ENCODE measurements at regions not wholly inside any gene's neighbourhood (a gene's known extent, or its start where the extent isn't known, plus 50 kb on each side); places are given as distances from the start of the nearest gene placed in this dataset.

DNA sequence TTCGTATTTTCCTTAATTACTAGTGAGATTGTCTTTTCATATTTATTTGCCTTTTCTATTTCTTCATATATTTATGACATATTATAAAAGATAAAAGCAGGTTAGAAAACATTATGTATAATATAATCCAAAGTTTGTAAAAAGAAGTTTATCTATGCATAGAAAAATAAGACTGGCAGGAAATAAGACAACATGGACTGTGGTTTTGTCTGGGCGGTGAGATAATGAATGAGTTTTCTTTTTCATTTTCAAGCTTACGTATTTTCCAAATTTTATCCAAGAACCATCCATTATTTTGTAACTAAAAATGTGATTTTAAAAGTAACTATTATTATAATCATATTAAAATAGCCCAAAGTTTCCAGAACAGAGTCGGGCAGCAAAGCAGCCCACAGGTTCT is 109.8 kb upstream of the MVB12B start:
- no peak for DNase-seq (ENCODE audit: low spot score)
- H3K4me1 ChIP-seq (ENCODE audit: insufficient read depth, poor library complexity, severe bottlenecking), result no peaks in the 10 kb centered on the region
- TF ChIP-seq, protein P1, sequence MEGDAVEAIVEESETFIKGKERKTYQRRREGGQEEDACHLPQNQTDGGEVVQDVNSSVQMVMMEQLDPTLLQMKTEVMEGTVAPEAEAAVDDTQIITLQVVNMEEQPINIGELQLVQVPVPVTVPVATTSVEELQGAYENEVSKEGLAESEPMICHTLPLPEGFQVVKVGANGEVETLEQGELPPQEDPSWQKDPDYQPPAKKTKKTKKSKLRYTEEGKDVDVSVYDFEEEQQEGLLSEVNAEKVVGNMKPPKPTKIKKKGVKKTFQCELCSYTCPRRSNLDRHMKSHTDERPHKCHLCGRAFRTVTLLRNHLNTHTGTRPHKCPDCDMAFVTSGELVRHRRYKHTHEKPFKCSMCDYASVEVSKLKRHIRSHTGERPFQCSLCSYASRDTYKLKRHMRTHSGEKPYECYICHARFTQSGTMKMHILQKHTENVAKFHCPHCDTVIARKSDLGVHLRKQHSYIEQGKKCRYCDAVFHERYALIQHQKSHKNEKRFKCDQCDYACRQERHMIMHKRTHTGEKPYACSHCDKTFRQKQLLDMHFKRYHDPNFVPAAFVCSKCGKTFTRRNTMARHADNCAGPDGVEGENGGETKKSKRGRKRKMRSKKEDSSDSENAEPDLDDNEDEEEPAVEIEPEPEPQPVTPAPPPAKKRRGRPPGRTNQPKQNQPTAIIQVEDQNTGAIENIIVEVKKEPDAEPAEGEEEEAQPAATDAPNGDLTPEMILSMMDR (IDR thresholded peaks at IDR 0.05; ENCODE audit: poor library complexity, severe bottlenecking), result no peak

DNA sequence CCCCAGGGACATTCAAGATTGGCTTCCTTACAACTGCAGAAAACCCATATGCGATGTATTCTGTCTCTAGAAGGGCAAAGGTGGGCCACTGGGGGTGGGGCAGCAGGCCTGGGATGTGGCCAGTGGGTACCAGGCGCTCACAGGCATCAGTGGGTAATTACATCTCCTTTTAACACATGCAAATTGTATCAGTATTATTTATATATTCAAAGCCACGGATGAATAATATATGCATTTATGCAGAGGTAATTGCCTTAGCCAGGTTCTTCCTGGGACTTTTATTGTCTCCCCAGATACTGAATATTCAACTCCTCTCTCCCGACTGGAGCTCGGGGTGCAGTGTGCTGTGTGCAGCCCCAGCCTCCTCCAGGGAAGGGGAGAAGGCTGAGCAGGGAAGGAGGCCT is 109.4 kb upstream of the MVB12B start:
- DNase-seq (ENCODE audit: low spot score) (no peak), ATAC-seq (ENCODE audit: low read depth) (no peak)
- no peaks in the 10 kb centered on the region for H3K4me1 ChIP-seq (ENCODE audit: insufficient read depth, poor library complexity, severe bottlenecking)
- H3K4me3 ChIP-seq (ENCODE audit: severe bottlenecking), result no peak overlapping the region
- no peaks in the 10 kb centered on the region for H3K36me3 ChIP-seq (ENCODE audit: low read depth)
- TF ChIP-seq, protein P1 (IDR thresholded peaks at IDR 0.05; ENCODE audit: poor library complexity, severe bottlenecking), result no peak
- H3K27me3 ChIP-seq (ENCODE audit: insufficient read depth, poor library complexity, severe bottlenecking), result peaks cover 35% of the 10 kb centered on the region
- H3K27ac ChIP-seq (ENCODE audit: poor library complexity, severe bottlenecking), result no peak overlapping the region
- H3K9me3 ChIP-seq (ENCODE audit: severe bottlenecking), result peaks cover 1% of the 10 kb centered on the region

More for the DNA sequence above, 109.8 kb upstream of the MVB12B start:
- peaks cover 1% of the 10 kb centered on the region for H3K9me3 ChIP-seq (ENCODE audit: severe bottlenecking)
- no peak overlapping the region for H3K4me3 ChIP-seq (ENCODE audit: severe bottlenecking)
- H3K36me3 ChIP-seq (ENCODE audit: low read depth), result no peaks in the 10 kb centered on the region
- no peak overlapping the region for H3K27ac ChIP-seq (ENCODE audit: poor library complexity, severe bottlenecking)
- no peak for ATAC-seq (ENCODE audit: low read depth)
- H3K27me3 ChIP-seq (ENCODE audit: insufficient read depth, poor library complexity, severe bottlenecking), result peaks cover 30% of the 10 kb centered on the region

DNA sequence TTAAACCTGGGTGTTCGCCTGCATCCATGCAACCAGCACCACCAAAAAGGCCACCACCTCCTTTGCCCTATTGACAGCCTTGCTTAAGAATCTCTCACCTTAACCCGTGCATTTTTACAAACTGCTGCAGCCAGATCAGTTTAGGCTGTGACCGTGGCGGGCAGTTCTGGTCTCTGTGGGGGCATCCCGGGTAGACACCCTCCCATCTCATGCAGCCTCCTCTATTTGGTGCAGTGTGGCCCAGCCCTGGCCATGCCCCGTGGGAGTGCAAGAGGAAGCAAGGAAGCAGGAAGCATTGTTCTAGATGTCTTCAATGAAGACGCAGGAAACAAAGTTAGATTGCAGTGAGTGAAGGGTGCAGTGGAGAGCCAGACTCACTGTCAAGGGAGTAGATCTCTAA is 108.8 kb upstream of the MVB12B start:
- no peak for DNase-seq (ENCODE audit: low spot score)
- Histone ChIP-seq H3K4me3 (ENCODE audit: severe bottlenecking) (no peak overlapping the region), H3K27me3 (ENCODE audit: insufficient read depth, poor library complexity, severe bottlenecking) (peaks cover 40% of the 10 kb centered on the region), H3K36me3 (ENCODE audit: low read depth) (no peaks in the 10 kb centered on the region), H3K9me3 (ENCODE audit: severe bottlenecking) (peaks cover 1% of the 10 kb centered on the region), H3K4me1 (ENCODE audit: insufficient read depth, poor library complexity, severe bottlenecking) (no peaks in the 10 kb centered on the region), H3K27ac (ENCODE audit: poor library complexity, severe bottlenecking) (no peak overlapping the region)
- TF ChIP-seq, protein P1 (IDR thresholded peaks at IDR 0.05; ENCODE audit: poor library complexity, severe bottlenecking), result no peak
- no peak for ATAC-seq (ENCODE audit: low read depth)

DNA sequence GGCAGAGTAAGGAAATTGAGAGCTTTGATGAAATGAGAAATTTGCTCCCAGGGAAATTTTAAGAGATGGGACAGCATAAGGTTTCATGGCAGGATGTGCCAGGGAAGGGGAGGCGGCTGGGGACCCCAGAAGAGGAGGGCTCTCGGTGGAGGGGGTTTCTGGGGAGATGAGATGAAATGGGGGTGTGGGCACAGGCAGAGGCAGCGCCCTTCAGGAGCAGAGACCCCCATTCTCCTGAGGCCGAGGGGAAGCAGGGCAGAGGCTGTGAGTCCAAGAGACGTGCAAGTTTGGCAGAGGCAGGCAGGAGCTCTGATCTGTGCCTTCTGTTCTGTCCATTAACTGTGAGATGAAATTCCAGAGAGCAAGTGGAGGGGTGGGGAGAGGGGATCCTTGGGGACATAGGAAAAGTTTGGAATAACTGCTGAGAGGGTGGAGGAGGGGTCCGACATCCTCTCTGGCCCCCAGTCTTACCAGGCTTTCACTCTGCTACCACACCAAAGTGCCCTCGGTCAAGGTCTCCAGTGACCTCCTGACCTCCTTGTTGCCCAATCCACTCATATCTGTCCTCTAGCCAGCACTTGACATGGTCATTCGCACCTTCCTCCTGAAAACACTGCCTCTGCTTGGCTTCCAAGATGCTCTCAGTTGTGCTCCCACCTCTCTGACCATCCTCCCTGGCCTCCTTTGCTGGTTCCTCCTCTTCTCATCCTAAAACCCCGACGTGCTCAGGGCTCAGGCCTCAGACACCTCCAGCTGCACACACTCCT is 108.1 kb upstream of the MVB12B start:
- TF ChIP-seq, protein P1 (IDR thresholded peaks at IDR 0.05; ENCODE audit: poor library complexity, severe bottlenecking), result no peak
- no peak overlapping the region for H3K27ac ChIP-seq (ENCODE audit: poor library complexity, severe bottlenecking)
- H3K4me3 ChIP-seq (ENCODE audit: severe bottlenecking), result no peak overlapping the region
- ATAC-seq (ENCODE audit: low read depth) (no peak), DNase-seq (ENCODE audit: low spot score) (no peak)
- H3K9me3 ChIP-seq (ENCODE audit: severe bottlenecking), result peaks cover 1% of the 10 kb centered on the region
- no peaks in the 10 kb centered on the region for H3K36me3 ChIP-seq (ENCODE audit: low read depth)
- H3K27me3 ChIP-seq (ENCODE audit: insufficient read depth, poor library complexity, severe bottlenecking), result peaks cover 46% of the 10 kb centered on the region
- no peaks in the 10 kb centered on the region for H3K4me1 ChIP-seq (ENCODE audit: insufficient read depth, poor library complexity, severe bottlenecking)

DNA sequence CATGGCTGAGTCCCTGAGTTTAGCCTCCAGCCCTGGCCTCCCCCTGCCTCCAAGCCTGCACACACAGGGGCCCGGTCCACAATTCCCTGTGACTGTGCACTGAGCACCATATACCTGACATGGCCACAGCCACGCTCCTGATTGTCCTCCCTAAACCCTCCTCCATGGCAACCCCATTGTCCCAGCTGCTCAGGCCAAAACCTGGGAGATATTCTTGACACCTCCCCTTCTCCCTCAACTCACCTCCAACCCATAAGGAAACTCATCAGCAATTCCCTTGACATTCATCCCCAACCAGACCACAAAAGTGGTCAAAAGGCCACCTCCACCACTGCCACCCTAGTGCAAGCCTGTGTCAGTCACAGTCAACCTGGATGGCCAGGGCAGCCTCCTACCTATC is 107.5 kb upstream of the MVB12B start:
- Histone ChIP-seq H3K4me3 (ENCODE audit: severe bottlenecking) (no peak overlapping the region), H3K36me3 (ENCODE audit: low read depth) (no peaks in the 10 kb centered on the region), H3K27me3 (ENCODE audit: insufficient read depth, poor library complexity, severe bottlenecking) (peaks cover 51% of the 10 kb centered on the region), H3K27ac (ENCODE audit: poor library complexity, severe bottlenecking) (no peak overlapping the region), H3K4me1 (ENCODE audit: insufficient read depth, poor library complexity, severe bottlenecking) (no peaks in the 10 kb centered on the region), H3K9me3 (ENCODE audit: severe bottlenecking) (peaks cover 1% of the 10 kb centered on the region)
- ATAC-seq (ENCODE audit: low read depth) (no peak), DNase-seq (ENCODE audit: low spot score) (no peak)
- TF ChIP-seq, protein P1 (IDR thresholded peaks at IDR 0.05; ENCODE audit: poor library complexity, severe bottlenecking), result no peak
